ENCODE measurements at regions not wholly inside any gene's neighbourhood (a gene's known extent, or its start where the extent isn't known, plus 50 kb on each side); places are given as distances from the start of the nearest gene placed in this dataset.

DNA sequence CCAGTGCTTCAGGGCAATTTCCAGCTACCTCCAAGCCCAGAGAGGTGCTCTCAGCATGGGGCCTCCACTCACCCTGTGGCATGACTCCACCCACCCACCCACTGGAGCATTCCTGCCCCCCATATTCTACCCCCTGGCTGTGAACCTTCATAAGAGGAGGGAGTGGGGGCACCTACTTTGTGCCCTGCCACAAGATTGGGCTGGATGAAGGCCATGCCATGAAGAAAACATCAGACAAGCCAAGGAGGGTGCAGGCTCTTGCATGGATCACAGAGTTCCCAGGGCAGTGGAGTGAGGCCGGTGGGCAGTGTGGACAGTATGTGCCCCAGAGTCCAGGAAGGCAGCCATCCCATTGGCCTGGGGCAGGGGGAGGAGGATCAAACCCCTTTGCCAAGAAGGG is 97.8 kb downstream of the UQCRFS1 start:
- TF ChIP-seq, protein P1, sequence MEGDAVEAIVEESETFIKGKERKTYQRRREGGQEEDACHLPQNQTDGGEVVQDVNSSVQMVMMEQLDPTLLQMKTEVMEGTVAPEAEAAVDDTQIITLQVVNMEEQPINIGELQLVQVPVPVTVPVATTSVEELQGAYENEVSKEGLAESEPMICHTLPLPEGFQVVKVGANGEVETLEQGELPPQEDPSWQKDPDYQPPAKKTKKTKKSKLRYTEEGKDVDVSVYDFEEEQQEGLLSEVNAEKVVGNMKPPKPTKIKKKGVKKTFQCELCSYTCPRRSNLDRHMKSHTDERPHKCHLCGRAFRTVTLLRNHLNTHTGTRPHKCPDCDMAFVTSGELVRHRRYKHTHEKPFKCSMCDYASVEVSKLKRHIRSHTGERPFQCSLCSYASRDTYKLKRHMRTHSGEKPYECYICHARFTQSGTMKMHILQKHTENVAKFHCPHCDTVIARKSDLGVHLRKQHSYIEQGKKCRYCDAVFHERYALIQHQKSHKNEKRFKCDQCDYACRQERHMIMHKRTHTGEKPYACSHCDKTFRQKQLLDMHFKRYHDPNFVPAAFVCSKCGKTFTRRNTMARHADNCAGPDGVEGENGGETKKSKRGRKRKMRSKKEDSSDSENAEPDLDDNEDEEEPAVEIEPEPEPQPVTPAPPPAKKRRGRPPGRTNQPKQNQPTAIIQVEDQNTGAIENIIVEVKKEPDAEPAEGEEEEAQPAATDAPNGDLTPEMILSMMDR (IDR thresholded peaks at IDR 0.05): no peak
- TF ChIP-seq POLR2AphosphoS5 (IDR thresholded peaks at IDR 0.05): no peak
